ENCODE measurements at regions not wholly inside any gene's neighbourhood (a gene's known extent, or its start where the extent isn't known, plus 50 kb on each side); places are given as distances from the start of the nearest gene placed in this dataset.

DNA sequence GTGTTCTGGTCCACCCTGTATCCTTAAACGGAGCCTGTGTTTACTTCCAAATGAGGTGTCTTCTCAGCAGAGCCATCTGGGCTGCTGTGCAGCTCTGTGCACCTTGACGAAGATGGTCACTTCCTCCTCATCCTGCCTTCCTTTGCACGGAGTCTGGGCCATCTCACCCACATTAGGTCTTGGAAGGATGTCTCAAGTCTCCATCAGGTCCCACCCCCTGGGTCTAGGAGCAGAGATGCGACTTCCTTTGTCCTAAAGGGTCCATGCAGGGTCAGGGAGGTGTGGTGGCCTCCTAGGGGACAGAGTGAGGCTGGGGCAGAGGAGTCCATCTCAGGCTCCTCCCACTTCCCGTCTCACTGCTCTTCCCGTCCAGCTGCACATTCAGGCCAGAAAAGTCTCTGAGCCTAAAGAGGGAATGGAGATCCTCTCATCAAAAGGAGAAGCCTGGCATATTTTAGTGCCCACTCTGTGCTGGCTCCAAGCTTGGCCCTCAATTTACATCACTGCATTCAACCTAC is 209.2 kb downstream of the MATN1 start:
- DNase-seq (ENCODE audit: low read depth): no peak

DNA sequence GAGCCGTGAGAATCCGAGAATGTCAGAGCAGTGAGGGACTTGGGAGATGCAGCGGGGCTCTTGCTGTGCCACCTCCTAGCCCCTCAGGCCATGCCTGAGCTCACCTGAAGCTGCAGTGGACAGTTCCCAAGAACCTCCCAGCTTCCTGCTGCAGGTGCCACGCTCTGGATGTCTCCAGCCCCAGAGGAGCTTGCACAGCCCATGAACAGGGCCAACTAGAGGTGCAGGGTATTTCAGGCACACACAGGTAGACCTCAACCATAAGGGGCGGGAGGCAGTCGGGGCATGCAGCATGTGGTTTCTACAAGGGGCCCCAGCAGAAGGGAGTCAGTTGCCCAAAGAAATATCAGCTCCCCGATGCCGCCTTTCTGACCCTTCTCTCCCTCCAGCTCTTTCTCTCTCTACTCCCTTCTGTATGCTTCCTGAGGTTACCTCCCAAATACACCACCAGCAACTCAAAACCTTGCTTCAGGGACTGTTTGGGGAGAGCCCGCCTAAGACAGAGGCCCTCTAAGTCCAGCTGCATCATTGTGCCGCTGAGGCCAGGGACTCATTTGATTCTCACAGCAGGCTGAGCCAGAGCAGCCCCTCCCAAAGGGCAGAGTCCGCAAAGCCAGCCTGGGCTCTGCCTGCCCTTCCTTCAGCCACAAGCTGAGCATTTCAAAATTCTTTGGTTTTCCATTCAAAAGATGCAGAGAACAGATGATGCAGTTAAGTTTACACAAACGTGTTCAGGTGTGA is 209.8 kb downstream of the MATN1 start:
- no peak for DNase-seq (ENCODE audit: low read depth)

DNA sequence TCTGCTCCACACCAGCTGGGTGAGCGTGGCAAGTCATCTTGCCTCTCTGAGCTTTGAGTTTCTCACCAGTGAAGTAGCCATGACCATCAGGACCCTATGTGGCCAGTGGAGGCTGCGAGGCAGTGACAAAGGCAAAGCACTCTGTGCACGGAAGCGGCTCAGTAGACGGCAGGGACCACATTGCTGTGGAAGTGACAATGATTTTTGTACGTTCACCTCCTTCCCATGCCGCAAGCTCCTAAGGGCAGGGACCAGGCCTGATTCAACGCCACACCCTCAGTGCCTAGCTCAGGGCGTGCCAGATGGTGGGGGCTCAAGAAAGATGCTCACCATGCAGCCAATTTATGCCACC is 210.5 kb downstream of the MATN1 start:
- no peak for DNase-seq (ENCODE audit: low read depth)

DNA sequence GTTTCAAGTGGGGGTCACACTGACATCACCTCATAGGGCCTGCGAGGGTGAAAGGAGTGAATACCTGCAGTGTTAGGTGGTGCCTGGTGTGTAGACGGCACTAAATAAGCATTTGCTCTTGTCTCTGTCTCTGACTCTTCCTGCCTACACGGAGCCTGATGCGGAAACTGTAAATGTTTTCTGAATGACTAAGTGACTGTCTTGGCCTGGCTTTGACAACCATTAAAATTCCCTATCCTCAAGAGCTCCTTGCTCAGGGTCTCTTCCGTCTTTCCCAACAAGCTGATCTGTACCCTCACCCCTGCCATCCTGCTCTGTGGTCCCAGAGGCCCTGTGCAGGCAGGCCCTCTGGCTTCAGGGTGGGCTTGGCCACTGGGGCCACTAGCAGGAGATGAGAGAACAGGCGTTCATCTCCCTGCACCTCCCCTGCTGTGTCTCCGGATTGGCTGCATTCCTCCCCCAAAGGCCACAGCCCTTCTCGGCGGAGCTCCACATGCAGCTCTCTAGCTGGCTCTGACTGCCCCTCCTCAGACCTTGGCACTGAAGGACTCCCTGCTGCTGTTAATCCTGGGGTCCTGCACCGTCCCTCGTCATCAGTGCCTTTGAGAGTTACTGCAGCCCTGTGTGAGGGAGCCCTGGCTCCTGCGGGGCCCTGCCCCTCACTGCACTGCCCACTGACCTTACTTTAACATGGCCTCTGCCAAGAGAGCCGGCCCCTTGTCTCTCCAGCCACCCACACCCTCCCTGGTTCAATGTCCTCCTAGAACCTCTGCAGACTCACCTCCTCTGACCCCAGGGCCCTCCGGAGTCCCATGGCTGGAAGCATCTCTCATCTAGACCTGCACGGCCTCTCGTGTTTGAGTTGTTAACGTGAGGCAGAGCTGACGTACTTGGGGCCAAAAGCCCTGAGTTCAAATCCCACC is 211.1 kb downstream of the MATN1 start:
- peak; percentile 10 for DNase-seq (ENCODE audit: low read depth)

DNA sequence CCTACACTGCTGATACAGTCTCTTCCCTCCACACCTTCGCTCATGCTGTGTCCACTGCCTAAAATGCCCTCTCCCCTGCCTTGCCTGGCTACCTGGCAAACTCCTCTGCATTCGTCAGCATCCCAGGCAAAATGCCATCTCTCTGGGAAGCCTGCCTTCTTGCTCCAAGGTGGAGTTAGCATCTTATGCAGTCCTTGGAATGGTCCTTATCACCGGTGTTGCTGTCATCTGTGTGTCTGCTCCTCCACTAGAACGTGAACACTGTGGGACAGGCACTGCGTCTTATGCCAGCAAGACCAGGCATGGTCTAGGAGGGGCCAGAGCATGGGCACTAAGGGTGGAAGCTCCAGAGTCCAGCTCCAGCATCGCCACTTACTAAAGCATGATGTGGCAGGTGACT is 211.8 kb downstream of the MATN1 start:
- no peak for DNase-seq (ENCODE audit: low read depth)

DNA sequence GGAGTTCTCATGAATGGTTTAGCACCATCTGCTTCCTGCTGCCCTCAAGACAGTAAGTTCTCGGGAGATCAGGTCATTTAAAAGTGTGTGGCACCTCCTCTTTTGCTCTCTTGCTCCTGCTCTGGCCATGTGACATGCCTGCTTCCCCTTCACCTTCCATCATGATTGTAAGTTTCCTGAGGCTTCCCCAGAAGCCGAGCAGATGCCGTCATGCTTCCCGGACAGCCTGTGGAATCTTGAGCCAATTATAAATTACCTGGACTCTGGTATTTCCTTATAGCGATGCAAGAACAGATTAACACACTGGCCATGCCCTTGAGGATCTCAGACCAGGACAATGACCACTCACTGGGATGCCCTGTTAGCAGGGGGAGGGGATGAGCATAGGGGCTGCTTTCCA is 212.3 kb downstream of the MATN1 start:
- no peak for DNase-seq (ENCODE audit: low read depth)

DNA sequence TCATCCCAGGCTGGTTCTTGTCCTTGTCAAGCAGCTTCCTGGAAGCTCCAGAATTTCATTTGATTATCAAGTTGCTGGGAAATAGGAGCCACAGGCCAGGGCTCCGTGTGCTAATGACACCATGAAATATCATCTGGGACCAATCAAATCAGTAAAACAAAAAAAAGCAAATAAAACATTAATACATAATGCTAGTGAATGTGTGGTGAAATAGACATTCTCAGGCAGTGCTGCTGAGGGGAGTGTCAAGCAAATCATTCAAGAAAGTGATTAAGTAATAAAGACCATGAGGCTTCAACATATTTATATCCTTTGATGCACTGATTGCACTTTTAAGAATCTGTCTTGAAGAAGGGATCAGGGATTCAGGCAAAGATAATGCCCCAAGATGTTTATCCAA is 213.7 kb downstream of the MATN1 start:
- DNase-seq (ENCODE audit: low read depth): no peak

DNA sequence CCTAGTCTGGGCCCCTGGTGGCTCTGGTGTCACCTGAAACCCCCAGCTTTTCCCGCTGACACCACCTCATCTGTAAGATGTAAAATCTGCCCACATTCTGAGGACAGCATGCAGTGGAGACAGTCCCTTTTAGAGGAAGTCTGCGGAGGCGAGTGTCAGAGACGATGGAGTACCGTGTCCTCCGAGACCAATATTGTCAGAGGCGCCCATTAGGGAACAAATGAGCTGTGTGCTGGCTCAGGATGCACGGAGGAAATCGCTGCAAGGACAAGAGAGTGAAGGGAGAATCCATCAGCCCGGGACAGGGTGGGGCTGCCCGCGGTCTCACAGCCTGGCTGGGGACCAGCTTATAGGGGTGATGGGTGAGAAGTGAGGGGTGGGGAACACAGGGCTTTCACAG is 214.8 kb downstream of the MATN1 start:
- DNase-seq (ENCODE audit: low read depth): no peak

DNA sequence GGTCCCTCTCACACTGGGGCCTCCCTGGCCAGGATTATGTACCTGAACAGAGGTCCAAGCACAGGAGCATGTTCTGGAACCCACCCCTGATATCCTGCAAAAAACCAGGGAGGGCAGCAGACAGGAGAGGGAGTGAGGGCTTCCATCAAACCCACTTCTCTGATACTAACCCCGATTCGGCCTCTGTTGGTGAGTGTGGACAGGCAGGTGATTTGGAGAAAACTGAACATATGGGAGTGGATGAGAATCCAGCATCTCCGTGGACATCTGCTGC is 215.3 kb downstream of the MATN1 start:
- DNase-seq (ENCODE audit: low read depth): no peak

DNA sequence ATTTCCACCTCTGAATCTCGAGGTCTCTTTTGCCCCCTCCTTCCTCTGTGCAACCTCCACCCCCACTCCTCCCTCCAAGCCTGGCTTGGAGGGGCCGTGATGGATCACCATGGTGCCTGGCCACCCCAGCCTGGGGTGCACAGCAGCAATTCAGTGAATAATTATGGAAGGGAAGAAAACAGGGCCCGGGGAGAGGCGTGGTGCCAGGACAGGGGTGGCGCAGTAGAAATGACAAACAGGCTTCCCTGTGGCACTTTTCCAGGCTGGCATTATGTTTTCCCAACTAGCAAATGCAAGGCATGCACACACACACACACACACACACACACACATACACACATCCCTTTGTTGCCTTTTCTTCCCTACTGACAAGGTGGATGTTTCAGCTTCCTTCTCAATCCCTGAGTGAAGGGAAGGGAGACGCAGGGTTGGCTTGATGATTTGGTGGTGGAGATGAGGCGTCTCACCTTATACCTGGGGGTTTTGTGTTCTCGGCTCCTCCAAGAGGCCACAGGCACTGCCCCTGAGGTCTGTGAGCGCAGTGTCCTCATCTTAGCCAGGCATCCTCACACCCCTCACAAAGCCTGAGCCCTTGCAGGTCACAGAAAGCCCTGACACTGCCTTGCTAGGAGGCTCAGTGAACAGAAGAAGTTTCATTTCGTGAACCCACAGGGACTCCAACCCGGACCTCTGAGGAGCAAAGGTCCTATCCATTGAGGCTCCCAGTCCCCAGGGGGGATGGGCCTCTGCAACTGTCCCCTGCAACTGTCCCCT is 215.8 kb downstream of the MATN1 start:
- DNase-seq (ENCODE audit: low read depth): no peak

DNA sequence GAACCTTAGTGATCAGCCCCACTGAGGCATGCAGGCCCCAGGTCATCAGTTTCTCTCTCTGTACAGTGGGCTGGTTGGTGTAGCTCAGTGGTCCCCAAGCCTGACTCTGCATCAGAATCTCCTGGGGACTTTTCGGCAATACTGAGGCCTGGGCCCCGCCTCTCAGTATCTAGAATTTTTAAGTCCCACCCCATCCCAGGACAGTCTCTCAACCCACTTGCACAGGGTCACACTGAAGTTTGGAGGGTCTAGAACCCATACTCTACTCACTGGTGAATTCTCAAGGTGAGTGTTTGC is 216.4 kb downstream of the MATN1 start:
- no peak for DNase-seq (ENCODE audit: low read depth)

DNA sequence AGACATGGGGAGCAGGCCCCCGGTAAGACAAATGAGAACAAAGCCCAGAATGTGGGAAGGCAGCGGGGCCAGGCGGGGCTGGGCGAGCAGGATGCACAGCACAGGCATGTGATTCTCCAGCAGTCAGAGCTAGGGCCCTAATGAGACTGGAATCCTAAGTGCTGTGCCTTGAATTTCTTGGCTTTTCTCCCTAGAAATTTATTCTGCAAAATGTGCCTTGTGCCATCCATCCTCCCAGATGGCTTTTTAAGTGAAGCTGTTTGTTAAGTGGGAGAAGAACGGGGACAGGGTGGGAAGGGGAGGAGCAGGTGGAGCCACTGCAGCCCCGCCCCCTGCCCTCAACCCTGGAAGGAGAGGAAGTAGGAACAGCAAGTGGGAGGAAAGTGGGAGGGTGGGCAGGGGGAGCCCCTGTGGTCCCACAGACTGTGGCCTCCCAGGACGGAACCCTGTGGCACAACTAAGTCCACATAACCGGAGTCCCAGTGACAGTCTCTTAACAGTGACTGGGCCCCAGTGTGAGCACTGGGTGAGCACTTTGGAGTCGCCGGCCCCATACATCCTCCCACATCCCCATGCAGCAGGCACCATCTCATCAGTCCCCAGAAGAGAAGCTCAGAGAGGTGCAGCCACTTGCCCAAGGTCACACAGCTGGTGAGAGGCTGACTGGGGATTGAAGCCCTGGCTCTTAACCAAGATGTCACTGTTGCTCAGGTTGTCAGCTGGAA is 216.9 kb downstream of the MATN1 start:
- no peak for DNase-seq (ENCODE audit: low read depth)

DNA sequence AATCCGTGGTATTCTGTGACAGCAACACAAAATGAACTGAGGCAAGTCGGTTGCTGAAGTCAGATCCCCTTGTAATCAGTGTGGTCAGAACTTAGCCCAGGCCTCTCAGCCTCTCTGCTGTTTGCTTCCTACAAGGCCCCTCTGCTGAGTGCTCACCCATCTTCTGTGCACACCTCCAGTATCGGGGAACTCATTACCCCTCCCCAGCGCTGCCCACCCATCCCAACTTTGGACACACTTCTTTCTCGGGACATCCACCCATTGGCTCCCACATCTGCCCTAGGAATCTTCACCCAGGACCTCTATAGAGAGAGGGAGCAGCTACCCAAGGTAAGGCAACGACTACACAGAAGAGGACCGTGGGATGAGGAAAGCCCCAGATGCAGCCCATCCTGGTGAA is 217.5 kb downstream of the MATN1 start:
- no peak for DNase-seq (ENCODE audit: low read depth)

DNA sequence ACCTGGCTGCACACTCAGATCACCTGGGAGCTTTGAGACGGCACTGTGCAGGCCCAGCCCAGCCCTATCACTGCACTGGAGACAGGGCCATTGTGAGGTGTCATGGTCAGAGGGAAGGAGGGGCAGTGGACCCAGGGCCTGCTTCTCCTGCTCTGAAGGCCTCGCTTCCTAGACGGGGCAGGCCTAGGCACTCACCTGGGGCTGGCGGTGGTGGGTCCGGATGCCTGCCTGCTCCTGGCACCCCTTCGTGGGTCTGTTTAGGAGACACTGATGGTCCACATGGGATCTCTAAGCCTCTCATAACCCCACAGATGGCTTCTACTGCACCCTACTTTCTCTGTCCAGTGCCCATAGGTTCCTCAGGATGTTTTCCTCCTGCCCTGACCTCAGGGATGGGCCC is 230.9 kb downstream of the MATN1 start:
- DNase-seq (ENCODE audit: low read depth): no peak

DNA sequence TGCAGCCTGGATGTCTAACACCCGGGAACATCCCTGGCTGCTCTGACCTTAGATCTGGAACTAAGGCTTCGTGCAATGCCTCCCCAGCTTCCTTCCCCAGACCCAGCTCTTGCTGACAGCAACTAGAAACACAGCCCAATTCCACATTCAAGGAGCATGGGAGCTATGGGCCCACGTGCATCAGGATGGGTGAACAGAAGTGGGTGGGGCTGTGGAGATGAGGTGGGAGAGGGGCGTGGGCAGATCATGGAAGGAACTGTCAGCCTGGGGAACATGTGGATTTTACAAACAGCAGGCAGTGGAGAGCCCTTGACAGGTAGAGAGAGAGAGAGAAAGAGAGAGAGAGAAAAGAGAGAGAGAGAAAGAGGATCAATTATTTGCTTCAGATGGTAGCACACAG is 231.6 kb downstream of the MATN1 start:
- no peak for DNase-seq (ENCODE audit: low read depth)

DNA sequence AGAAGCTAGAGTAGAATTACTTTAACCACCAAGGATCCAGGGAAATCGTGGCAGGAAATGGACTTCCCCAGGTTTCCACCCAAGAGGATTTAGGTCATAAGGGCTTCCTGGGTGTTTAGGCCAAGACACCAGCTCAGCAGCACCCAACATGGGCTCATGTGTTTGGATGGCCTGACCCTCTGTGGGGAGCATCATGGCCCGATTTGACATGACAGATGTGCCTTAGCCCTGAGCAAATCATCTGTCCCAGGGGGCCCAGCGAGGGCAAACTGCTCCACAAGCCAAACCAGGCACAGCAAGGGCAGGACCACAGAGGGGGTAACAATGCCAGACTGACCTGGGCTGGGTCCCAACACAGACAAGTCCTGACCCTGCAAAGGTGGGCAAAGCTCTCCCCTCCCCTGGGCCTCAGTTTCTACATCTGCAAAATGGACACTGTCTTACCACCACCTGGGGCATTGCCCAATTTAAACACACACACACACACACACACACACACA is 232.8 kb downstream of the MATN1 start:
- DNase-seq (ENCODE audit: low read depth): no peak

DNA sequence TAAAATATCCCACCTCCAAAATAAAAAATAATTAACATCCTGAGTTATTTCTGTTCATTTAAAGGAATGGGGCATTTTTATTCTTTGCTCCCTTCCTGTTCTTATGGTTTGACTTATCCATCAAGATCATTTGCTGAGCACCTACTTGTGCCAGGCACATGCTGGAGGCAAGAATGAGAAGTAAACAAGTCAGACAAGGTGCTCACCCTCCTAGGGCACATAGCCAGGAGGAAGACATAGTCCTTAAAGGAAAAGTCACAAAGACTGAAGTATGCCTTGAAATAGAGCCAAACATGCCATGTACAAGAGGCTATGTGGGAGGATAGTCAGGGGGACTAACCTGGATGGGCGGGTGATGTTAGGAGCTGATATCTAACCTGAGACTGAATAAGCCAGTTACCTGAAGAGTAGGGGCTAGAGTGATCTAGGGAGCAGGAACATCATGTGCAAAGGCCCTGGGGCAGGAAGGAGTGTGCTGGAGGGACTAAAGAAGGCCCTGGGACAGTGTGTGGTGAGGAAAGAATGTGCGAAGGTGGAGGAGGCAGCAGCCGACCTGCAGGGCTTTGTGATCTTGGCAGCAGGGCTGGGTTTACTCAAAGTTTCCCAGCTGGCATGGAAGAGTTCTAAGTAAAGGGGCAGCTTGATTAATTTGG is 233.5 kb downstream of the MATN1 start:
- DNase-seq (ENCODE audit: low read depth): no peak

DNA sequence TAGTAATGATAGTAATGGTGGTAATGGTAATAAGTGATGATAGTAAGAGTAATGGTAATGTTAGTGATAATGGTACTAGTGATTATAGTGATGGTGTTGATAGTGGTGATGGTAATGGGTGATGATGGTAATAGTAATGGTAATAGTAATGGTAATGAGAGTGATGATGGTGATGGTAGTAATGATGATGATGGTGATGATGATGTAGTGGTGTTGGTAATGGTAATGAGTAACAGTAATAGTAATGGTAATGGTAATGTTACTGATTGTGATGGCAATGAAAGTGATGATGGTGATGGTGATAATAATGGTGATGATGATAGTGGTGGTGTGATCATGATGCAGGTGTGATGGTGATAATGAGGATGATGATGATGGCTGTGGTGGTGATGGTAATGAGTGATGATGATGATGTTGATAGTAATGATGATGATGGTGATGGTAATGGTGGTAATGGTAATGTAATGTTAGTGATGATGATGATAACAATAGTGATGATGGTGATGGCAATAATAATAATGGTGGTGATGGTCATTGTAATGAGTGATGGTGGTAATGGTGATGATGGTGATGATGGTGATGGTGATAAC is 235.0 kb downstream of the MATN1 start:
- DNase-seq (ENCODE audit: low read depth): no peak

DNA sequence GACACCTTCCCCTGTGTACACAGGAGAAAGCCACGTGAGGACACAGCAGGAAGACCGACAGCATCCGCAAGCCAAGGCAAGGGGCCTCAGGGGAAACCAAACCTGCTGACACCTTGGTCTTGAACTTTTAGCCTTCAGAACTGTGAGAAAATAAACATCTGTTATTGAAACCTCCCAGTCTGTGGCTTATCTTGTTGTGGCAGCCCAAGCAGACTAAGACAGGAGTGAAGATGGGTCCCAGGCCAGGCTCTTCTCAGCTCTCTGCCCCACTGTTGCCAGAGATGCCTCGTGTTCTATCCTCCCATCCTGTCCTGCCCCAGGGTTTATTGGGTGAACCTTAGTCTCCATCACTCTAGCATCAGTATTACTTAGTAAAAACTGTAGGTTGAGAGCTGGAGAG is 236.3 kb downstream of the MATN1 start:
- DNase-seq (ENCODE audit: low read depth): no peak

DNA sequence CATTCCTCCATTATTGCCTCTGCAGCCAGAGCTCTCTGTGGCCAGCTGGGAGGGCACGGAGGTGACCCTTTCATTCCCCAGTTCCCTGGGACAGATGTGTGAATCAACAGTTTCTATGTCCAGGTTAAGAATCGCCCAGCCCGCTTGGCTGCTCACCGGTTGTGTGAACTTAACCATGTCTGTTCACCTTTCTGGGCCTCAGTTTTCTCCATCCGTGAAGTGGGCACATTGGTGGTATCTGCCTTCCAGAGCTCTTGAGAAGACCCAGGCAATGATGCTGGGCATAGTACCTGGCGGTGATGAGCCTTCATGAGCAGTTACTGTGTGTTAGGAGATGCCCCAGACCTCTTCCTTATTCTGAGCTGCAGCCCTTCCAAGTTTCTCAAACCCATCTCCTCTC is 238.3 kb downstream of the MATN1 start:
- no peak for DNase-seq (ENCODE audit: low read depth)

DNA sequence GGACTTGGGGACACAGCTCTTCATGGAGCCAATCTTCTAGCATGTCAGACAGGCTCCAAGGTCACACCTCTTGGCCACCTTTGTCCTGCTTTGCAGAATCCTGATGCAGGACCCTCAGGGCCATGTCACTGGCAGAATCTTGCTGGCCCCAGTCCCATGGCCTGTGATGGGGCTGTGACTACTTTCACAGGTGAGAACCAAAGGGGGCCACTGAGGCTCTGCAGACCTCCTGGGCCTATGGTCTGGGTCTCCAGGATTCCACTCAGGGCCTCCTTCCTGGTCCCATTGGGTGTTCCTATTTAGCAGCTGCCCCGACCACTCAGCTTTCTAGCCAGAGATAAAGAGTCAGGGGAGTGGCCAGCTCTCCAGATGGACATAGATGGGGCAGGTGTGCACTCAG is 238.7 kb downstream of the MATN1 start:
- no peak for DNase-seq (ENCODE audit: low read depth)
